ENCODE measurements at regions not wholly inside any gene's neighbourhood (a gene's known extent, or its start where the extent isn't known, plus 50 kb on each side); places are given as distances from the start of the nearest gene placed in this dataset.
"Not testable (repeated sequence)": the region's sequence is repeated elsewhere in the genome, so short reads cannot be mapped to it uniquely, and the experiment has no call there.

DNA sequence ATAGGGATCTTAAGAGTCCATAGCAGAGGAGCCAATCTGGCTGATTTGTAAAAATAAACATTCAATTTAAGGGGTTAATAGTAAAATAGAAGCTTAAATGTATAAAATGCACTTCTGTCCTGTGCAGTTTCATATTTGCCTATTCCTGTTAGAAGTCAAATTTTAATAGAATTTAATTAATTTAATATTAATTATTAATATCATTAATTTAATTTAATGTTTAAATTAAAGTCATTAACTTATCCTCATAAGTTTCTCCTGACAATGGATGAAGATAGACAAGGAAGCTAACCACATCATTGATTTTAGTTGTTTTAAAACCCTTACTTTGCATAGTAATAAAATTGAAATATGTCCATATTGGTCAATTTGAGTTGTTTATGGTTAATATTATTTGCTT is 1096.2 kb upstream of the EPHA6 start:
- no peak for DNase-seq

DNA sequence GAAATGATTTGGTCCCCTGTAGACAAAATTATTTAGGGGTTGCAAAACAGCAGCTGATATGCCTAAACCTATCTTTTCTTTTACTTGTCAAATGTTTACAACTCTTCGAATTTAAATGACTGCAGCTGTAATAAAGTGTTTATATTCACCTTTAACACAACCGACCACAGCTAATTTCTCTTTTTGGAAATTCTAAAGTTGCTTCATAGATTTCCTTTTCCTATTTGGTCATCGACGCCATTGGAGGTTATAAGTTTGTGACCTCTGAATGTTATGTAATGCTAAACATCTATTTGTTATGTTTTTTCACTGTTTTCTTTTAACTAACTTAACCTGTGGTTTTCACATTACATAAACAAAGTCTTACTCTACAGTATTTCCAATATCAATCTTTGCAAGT is 1094.9 kb upstream of the EPHA6 start:
- DNase-seq = no peak

GRCh38 chr3:95721938-95722337 is 1092.5 kb upstream of the EPHA6 start:
- DNase-seq = no peak

DNA sequence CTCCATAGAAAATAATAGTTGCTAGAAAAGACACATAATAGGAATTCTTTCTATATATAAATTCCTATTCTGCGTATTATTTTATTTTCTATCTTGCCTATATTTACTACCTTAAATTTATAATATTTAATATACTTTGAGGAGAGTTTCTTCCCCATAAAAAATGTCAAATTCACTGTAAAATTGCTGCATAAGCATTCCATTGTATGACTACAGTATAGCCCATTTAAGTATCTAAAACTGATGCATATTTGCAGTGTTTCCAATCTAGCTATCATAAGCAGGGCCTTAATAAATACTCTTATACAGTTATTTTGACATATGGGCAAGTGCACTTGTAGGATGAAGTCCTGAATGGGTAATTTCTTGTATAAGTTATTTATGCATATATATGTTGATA is 1088.6 kb upstream of the EPHA6 start:
- DNase-seq = no peak

- DNase-seq = no peak
Measured at GRCh38 chr3:95731753-95732152, 1082.6 kb upstream of the EPHA6 start.

DNA sequence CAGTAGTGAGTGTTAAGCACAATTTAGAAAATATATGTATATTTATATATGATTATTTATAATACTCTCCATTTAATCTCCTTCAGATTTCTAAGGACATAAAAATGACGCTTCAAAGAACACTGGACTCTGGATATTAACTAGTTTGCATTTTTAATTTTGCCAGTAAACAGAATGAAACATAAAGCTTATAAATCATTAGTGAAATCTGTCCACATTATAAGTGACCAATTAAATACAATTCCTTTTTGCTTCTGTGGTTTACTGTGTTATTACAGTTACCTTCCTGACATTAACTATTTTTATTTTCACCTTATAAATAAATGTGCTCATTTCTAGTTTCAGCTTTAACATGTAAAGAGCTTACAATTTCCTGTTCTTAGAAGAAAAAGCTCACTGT is 1081.1 kb upstream of the EPHA6 start:
- no peak for DNase-seq

DNA sequence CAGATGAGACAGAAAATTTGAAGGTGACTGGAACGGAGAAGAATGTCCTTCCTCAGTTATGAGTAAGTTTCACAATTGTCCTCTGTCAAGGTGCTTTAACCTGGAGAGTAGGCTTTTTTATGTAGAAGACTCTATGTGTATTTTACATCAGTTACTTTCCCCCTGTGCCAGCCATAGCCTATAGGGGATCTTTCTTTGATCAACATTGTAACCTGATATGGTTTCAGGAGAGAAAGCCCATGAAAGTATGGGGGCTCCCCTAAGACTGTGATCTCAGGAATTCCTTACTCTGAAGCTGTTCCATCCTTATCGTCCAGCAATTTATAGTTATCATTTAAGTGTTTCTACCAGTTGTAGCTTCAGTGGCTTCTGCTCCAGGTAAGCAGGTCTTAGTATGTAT is 1076.3 kb upstream of the EPHA6 start:
- no peak for DNase-seq

DNA sequence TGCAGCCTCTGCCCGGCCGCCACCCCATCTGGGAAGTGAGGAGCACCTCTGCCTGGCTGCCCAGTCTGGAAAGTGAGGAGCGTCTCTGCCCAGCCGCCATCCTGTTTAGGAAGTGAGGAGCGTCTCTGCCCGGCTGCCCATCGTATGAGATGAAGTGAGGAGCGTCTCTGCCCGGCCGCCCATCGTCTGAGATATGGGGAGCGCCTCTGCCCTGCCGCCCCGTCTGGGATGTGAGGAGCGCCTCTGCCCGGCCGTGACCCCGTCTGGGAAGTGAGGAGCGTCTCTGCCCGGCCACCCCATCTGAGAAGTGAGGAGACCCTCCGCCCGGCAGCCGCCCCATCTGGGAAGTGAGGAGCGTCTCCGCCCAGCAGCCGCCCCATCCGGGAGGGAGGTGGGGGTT is 1069.5 kb upstream of the EPHA6 start:
- not testable (repeated sequence) for DNase-seq

DNA sequence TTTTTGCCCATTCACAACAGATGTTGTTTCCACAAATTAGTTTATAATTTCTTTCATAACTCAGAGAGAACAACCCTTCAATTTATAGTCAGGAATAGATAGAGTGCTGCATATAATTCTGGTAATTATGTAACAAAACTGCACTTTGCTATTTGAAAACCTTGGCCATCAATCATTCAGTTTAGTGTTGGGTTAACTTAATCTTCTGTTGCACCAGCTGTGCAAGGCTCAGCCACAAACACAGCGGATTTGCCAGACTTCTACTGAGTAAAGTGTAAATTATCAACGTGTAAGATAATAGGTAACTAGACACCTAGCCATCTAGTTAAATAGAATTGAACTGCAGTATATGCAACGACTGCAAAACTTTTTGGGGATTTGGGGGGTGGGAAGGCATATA is 1064.3 kb upstream of the EPHA6 start:
- DNase-seq = no peak

DNA sequence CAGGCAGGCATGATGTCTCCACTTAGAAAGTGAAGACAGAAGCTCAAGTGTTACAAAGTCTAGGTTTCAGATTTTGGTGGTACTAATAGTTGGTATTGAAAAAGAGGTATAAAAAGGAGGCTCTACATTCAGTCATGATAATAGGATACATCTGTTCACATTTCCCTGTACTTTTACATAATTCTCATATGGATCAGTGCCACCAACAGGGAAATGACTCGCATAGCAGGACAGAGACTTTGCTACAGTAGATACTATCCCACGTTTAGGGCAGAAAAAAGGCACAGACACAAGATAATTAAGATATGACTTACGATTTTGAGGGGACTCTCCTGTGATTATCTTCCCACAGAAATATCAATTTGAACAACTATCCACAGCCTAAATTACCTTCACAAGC is 1062.9 kb upstream of the EPHA6 start:
- DNase-seq = no peak

DNA sequence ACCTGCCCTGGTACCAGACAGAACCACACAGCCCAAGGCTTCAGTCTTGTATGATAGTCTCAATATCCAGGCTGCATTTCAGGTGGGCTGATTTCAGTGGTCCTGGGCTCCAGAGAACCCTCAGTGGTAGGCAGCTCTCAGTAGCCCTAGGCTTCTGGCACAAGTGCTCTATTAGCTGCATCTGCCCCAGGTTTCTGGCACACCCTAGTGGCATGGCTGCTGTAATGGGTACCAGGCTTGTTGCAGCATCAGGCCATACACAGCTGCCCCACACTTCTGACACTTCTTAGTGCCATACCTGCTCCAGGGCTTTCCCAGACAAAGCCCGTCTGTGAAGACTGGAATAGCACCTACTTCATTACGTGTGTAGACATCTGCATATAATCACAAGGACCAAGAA is 1062.2 kb upstream of the EPHA6 start:
- no peak for DNase-seq

DNA sequence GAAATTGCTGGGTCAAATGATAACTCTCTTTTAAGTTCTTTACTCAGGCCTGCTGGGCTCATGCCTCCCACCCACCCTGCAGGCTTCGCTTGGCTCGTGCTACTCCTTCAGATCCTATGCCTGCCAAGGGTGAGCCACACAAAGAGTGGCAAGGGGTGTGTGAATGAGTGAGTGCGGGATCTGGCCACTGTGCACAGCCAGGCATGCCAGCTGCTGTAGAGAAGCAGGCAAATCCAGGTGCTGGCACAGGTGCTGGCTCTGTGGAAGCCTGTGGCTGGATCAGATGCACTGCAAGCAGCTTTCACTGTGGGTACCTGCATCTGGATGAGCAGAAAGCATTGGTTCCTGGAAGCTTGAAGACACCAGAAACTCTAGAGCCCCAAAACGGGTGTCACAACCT is 1055.7 kb upstream of the EPHA6 start:
- no peak for DNase-seq

GRCh38 chr3:95759614-95760301 is 1054.6 kb upstream of the EPHA6 start:
- DNase-seq = no peak

- DNase-seq = no peak
Measured at GRCh38 chr3:95775486-95776094, 1038.8 kb upstream of the EPHA6 start.

DNA sequence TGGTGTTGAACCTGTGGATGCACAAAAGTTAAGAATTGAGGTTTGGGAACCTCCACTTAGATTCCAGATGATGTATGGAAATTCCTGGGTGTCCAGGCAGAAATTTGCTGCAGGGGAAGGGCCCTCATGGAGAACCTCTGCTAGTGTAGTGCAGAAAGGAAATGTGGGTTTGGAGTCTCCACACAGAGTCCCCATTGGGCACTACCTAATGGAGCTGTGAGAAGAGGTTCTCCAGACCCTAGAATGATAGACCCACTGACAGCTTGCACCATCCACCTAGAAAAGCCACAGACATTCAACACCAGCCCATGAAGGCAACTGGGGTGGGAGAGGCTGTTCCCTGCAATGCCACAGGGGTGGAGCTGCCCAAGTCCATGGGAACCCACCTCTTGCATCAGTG is 1032.8 kb upstream of the EPHA6 start:
- no peak for DNase-seq

DNA sequence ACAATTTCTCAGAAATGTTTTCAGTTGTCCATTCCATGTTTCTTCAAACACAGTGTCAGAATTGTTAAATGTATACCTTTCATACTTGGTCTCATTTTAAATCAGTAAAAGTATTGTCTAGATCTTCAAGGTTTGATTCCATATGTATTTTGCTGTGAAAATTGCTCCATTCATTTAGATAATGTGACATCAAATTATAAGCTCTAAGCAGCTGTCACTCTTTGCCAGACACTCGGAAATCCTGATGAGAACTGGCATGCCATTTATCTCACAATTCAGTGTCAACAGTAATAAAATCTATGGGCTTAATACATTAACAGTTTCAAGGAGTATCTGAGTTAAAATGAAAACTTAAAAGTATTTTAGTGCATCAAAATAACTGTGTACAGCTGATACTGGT is 1025.3 kb upstream of the EPHA6 start:
- DNase-seq = no peak

GRCh38 chr3:95797081-95797480 is 1017.3 kb upstream of the EPHA6 start:
- DNase-seq = no peak

DNA sequence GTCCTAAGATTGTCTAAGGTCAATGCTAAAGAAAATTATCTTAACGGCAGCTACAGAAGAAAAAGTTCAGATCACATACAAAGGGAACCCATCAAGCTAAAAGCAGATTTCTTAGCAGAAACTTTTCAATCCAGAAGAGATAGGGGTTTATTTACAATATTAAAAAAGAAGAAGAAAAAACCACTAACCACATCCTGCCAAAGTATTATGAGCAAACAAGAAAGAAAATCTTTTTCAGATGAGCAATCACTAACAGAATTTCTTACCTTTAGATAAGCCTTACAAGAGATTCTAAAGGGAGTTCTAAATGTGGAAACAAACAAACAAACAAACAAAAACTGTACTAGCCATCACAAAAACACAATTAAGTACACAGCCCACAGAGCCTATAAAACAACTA is 1015.8 kb upstream of the EPHA6 start:
- no peak for DNase-seq

DNA sequence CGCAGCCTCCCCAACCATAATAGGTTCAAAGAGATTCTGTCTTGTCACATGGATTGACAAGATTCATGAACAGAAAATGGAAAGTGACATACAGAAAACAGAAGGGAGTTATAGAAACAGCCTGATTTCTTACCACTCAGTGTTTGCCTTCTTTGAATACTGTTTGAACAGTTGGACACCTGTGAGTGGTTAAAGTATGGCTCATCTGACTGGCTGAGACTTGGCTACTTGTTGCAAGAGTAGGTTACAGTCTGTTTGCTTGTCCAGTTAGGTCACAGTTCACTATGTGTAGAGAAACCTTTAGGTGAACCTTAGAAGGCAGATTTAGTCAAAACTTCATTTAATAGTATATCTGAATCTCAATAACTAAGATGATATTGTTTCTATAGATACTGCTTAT is 1003.9 kb upstream of the EPHA6 start:
- no peak for DNase-seq

DNA sequence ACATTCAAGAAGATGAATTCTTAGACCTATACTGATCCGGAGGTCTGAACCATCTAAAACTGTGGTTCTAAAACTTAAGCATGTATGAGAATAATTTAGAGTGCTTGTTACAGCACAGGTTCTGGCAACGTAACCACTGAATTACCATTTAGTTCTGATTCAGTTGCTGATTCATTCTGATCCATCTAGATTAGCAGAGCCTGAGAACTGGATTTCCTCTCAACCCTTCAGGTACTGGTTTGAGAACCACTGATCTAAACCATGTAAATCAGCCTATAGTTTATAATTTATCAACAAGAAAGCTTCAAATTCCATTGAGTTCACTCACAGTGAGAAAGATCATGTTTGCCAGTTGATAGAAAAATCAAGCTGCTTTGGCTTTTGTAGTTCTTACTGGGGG is 1001.1 kb upstream of the EPHA6 start:
- no peak for DNase-seq

DNA sequence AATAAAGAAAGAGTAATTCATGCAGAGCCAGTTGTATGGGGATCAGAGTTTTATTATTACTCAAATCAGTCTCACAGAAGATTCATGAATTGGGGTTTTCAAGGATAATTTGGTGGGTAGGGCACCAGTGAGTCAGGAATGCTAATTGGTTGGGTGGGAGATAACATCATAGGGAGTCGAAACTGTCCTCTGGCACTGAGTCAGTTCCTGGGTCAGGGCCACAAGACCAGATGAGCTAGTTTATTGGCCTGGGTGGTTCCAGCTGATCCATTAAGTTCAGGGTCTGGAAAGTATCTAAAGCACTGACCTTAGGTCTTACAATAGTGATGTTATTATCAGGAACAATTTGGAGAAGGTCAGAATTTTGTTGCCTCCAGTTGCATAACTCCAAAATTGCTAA is 998.6 kb upstream of the EPHA6 start:
- DNase-seq = no peak

DNA sequence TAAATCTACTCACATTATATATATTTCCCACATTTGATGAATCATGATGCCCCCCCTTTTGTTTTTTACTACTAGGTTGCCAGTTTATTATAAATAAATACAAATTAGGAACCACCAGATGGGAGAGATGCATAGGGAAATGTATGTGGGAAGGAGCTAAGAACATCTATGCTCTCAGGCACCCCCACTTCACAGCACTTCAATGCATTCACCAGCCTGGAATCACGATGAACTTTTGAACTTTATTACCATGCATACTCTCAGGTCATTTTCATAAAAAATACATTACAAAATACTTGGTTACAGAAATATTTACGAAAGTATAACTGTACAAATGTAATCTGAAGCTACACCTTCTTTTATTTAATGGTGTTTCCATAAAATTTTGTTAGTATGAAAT is 988.0 kb upstream of the EPHA6 start:
- no peak for DNase-seq

DNA sequence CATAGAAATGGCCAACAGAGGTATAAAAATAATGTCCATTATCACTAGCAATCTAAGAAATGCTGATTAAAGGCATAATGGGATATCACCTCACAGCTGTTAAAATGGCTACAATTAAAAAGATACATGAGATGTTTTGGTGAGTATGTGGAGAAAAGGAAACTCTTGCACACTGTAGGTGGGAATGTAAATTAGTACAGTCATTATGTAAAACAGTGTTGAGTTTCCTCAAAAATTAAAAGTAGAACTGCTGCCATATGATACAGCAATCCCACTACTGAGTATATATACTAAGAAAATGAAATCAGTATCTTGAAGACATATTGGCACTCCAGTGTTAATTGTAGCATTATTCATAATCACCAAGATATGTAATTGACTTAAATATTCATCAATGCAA is 982.2 kb upstream of the EPHA6 start:
- no peak for DNase-seq

- DNase-seq = not testable (repeated sequence)
Measured at GRCh38 chr3:95860628-95861027, 953.8 kb upstream of the EPHA6 start.

- DNase-seq = no peak
Measured at GRCh38 chr3:95883801-95884200, 930.6 kb upstream of the EPHA6 start.
